ENCODE measurements at regions not wholly inside any gene's neighbourhood (a gene's known extent, or its start where the extent isn't known, plus 50 kb on each side); places are given as distances from the start of the nearest gene placed in this dataset.
A peak's percentile ranks its signal among the peaks of the same experiment; 100 is the strongest.

GRCh38 chr7:36083626-36084380 is 69.3 kb upstream of the EEPD1 start:
- H3K4me1 ChIP-seq (ENCODE audit: control extremely low read depth in 1 of 4, control insufficient read depth in 4 of 4, insufficient read depth in 4 of 4, low read length in 3 of 4) = no peaks in the 10 kb centered on the region
- H3K27ac ChIP-seq (ENCODE audit: insufficient read depth in 1 of 2, low read depth in 1 of 2, low read length in 2 of 2, poor library complexity in 1 of 2, severe bottlenecking in 2 of 2) = no peak overlapping the region
- H3K4me3 ChIP-seq (ENCODE audit: control insufficient read depth in 1 of 7, extremely low read depth in 1 of 7, insufficient read depth in 4 of 7, low read depth in 2 of 7, low read length in 6 of 7) = no peak overlapping the region
- POLR2A ChIA-PET = no interaction called here
- CTCF ChIA-PET = no interaction called here
- H3K27me3 ChIP-seq (replicated peaks in 2 of 5; ENCODE audit: control insufficient read depth in 4 of 5, insufficient read depth in 5 of 5, low read length in 4 of 5) = no peaks in the 10 kb centered on the region
- DNase-seq = no peak
- H3K36me3 ChIP-seq (ENCODE audit: control insufficient read depth in 4 of 4, insufficient read depth in 4 of 4, low read length in 3 of 4) = no peaks in the 10 kb centered on the region
- 97% methylated on average over 12 of the region's 12 CpGs for WGBS (ENCODE audit: insufficient coverage)
- peaks cover 0 to 4% (median 0%) of the 10 kb centered on the region in 5 experiments for H3K9me3 ChIP-seq (ENCODE audit: control extremely low read depth in 1 of 5, control insufficient read depth in 4 of 5, insufficient read depth in 2 of 5, low read depth in 1 of 5, low read length in 4 of 5)

- DNase-seq = no peak
Observed at GRCh38 chr7:36084485-36085091, 68.5 kb upstream of the EEPD1 start.

GRCh38 chr7:36085096-36085495 is 68.0 kb upstream of the EEPD1 start:
- CTCF ChIA-PET = no interaction called here
- Histone ChIP-seq H3K4me3 (ENCODE audit: control insufficient read depth in 1 of 7, extremely low read depth in 1 of 7, insufficient read depth in 4 of 7, low read depth in 2 of 7, low read length in 6 of 7) (no peak overlapping the region), H3K27ac (ENCODE audit: insufficient read depth in 1 of 2, low read depth in 1 of 2, low read length in 2 of 2, poor library complexity in 1 of 2, severe bottlenecking in 2 of 2) (no peak overlapping the region), H3K4me1 (ENCODE audit: control extremely low read depth in 1 of 4, control insufficient read depth in 4 of 4, insufficient read depth in 4 of 4, low read length in 3 of 4) (no peaks in the 10 kb centered on the region), H3K36me3 (ENCODE audit: control insufficient read depth in 4 of 4, insufficient read depth in 4 of 4, low read length in 3 of 4) (no peaks in the 10 kb centered on the region), H3K9me3 (ENCODE audit: control extremely low read depth in 1 of 5, control insufficient read depth in 4 of 5, insufficient read depth in 2 of 5, low read depth in 1 of 5, low read length in 4 of 5) (peaks cover 0 to 6% (median 0%) of the 10 kb centered on the region in 5 experiments), H3K27me3 (replicated peaks in 2 of 5; ENCODE audit: control insufficient read depth in 4 of 5, insufficient read depth in 5 of 5, low read length in 4 of 5) (no peaks in the 10 kb centered on the region)
- WGBS (ENCODE audit: insufficient coverage) = 89% methylated on average over 14 of the region's 16 CpGs
- DNase-seq = no peak
- POLR2A ChIA-PET = no interaction called here

More at GRCh38 chr7:36084485-36085091, 68.5 kb upstream of the EEPD1 start:
- CTCF ChIA-PET = no interaction called here
- POLR2A ChIA-PET = no interaction called here
- no peaks in the 10 kb centered on the region for H3K4me1 ChIP-seq (ENCODE audit: control extremely low read depth in 1 of 4, control insufficient read depth in 4 of 4, insufficient read depth in 4 of 4, low read length in 3 of 4)
- peaks cover 0 to 6% (median 0%) of the 10 kb centered on the region in 5 experiments for H3K9me3 ChIP-seq (ENCODE audit: control extremely low read depth in 1 of 5, control insufficient read depth in 4 of 5, insufficient read depth in 2 of 5, low read depth in 1 of 5, low read length in 4 of 5)
- no peak overlapping the region for H3K4me3 ChIP-seq (ENCODE audit: control insufficient read depth in 1 of 7, extremely low read depth in 1 of 7, insufficient read depth in 4 of 7, low read depth in 2 of 7, low read length in 6 of 7)
- no peaks in the 10 kb centered on the region for H3K36me3 ChIP-seq (ENCODE audit: control insufficient read depth in 4 of 4, insufficient read depth in 4 of 4, low read length in 3 of 4)
- H3K27ac ChIP-seq (ENCODE audit: insufficient read depth in 1 of 2, low read depth in 1 of 2, low read length in 2 of 2, poor library complexity in 1 of 2, severe bottlenecking in 2 of 2) = no peak overlapping the region
- no peaks in the 10 kb centered on the region for H3K27me3 ChIP-seq (replicated peaks in 2 of 5; ENCODE audit: control insufficient read depth in 4 of 5, insufficient read depth in 5 of 5, low read length in 4 of 5)
- WGBS (ENCODE audit: insufficient coverage) = 91% methylated on average over 25 of the region's 26 CpGs

- POLR2A ChIA-PET = no interaction called here
- no peak overlapping the region for H3K27ac ChIP-seq (ENCODE audit: insufficient read depth in 1 of 2, low read depth in 1 of 2, low read length in 2 of 2, poor library complexity in 1 of 2, severe bottlenecking in 2 of 2)
- H3K27me3 ChIP-seq (replicated peaks in 2 of 5; ENCODE audit: control insufficient read depth in 4 of 5, insufficient read depth in 5 of 5, low read length in 4 of 5) = no peaks in the 10 kb centered on the region
- H3K4me1 ChIP-seq (ENCODE audit: control extremely low read depth in 1 of 4, control insufficient read depth in 4 of 4, insufficient read depth in 4 of 4, low read length in 3 of 4) = no peaks in the 10 kb centered on the region
- CTCF ChIA-PET = no interaction called here
- no peaks in the 10 kb centered on the region for H3K36me3 ChIP-seq (ENCODE audit: control insufficient read depth in 4 of 4, insufficient read depth in 4 of 4, low read length in 3 of 4)
- DNase-seq = no peak
- no peak overlapping the region for H3K4me3 ChIP-seq (ENCODE audit: control insufficient read depth in 1 of 7, extremely low read depth in 1 of 7, insufficient read depth in 4 of 7, low read depth in 2 of 7, low read length in 6 of 7)
- peaks cover 0 to 6% (median 0%) of the 10 kb centered on the region in 5 experiments for H3K9me3 ChIP-seq (ENCODE audit: control extremely low read depth in 1 of 5, control insufficient read depth in 4 of 5, insufficient read depth in 2 of 5, low read depth in 1 of 5, low read length in 4 of 5)
Observed at GRCh38 chr7:36086571-36086970, 66.5 kb upstream of the EEPD1 start.

GRCh38 chr7:36088553-36088952 is 64.5 kb upstream of the EEPD1 start:
- Histone ChIP-seq H3K9me3 (ENCODE audit: control extremely low read depth in 1 of 5, control insufficient read depth in 4 of 5, insufficient read depth in 2 of 5, low read depth in 1 of 5, low read length in 4 of 5) (peaks cover 0 to 6% (median 0%) of the 10 kb centered on the region in 5 experiments), H3K27me3 (replicated peaks in 2 of 5; ENCODE audit: control insufficient read depth in 4 of 5, insufficient read depth in 5 of 5, low read length in 4 of 5) (no peaks in the 10 kb centered on the region), H3K27ac (ENCODE audit: insufficient read depth in 1 of 2, low read depth in 1 of 2, low read length in 2 of 2, poor library complexity in 1 of 2, severe bottlenecking in 2 of 2) (no peak overlapping the region), H3K4me3 (ENCODE audit: control insufficient read depth in 1 of 7, extremely low read depth in 1 of 7, insufficient read depth in 4 of 7, low read depth in 2 of 7, low read length in 6 of 7) (no peak overlapping the region), H3K4me1 (ENCODE audit: control extremely low read depth in 1 of 4, control insufficient read depth in 4 of 4, insufficient read depth in 4 of 4, low read length in 3 of 4) (no peaks in the 10 kb centered on the region), H3K36me3 (ENCODE audit: control insufficient read depth in 4 of 4, insufficient read depth in 4 of 4, low read length in 3 of 4) (no peaks in the 10 kb centered on the region)
- peak in 1 of 3 donors; percentile 8 for DNase-seq
- ChIA-PET POLR2A (no interaction called here), CTCF (interaction anchor here (0.6 to 1.5 kb wide), 2 partner anchors 103 to 118 kb away, joined by 3 to 4 read pairs; no protein-coding TSS in a partner anchor)
- 100% methylated on average over 2 of the region's 2 CpGs for WGBS (ENCODE audit: insufficient coverage)

GRCh38 chr7:36088966-36089365 is 64.1 kb upstream of the EEPD1 start:
- H3K4me3 ChIP-seq (ENCODE audit: control insufficient read depth in 1 of 7, extremely low read depth in 1 of 7, insufficient read depth in 4 of 7, low read depth in 2 of 7, low read length in 6 of 7) = no peak overlapping the region
- H3K4me1 ChIP-seq (ENCODE audit: control extremely low read depth in 1 of 4, control insufficient read depth in 4 of 4, insufficient read depth in 4 of 4, low read length in 3 of 4) = no peaks in the 10 kb centered on the region
- WGBS (ENCODE audit: insufficient coverage) = 50% methylated on average over 2 of the region's 3 CpGs
- POLR2A ChIA-PET = no interaction called here
- no peaks in the 10 kb centered on the region for H3K36me3 ChIP-seq (ENCODE audit: control insufficient read depth in 4 of 4, insufficient read depth in 4 of 4, low read length in 3 of 4)
- H3K27ac ChIP-seq (ENCODE audit: insufficient read depth in 1 of 2, low read depth in 1 of 2, low read length in 2 of 2, poor library complexity in 1 of 2, severe bottlenecking in 2 of 2) = no peak overlapping the region
- peaks cover 0 to 6% (median 0%) of the 10 kb centered on the region in 5 experiments for H3K9me3 ChIP-seq (ENCODE audit: control extremely low read depth in 1 of 5, control insufficient read depth in 4 of 5, insufficient read depth in 2 of 5, low read depth in 1 of 5, low read length in 4 of 5)
- no peaks in the 10 kb centered on the region for H3K27me3 ChIP-seq (replicated peaks in 2 of 5; ENCODE audit: control insufficient read depth in 4 of 5, insufficient read depth in 5 of 5, low read length in 4 of 5)
- no peak for DNase-seq
- CTCF ChIA-PET = interaction anchor here (0.6 to 1.5 kb wide), 2 partner anchors 103 to 117 kb away, joined by 3 to 4 read pairs; no protein-coding TSS in a partner anchor
